Fibroblast of lung (primary cell): ENCODE measurements at regions not wholly inside any gene's neighbourhood (a gene's known extent, or its start where the extent isn't known, plus 50 kb on each side); places are given as distances from the start of the nearest gene placed in this dataset.
A peak's percentile ranks its signal among the peaks of the same experiment; 100 is the strongest.

Experiments used
- DNase-seq, 2 donors: peaks; one replicate each; pipeline versions ENCODE4 v3.0.0 to v3.0.0-alpha.2; 2010; ENCODE audit warnings: low read depth in 2 of 2
- H2AFZ ChIP-seq: 2 replicates; pipeline ENCODE4 v1.5.1; 2012; ENCODE audit warnings: low read length, control low read depth, inconsistent platforms
- H3K27ac ChIP-seq: 2 replicates; pipeline ENCODE4 v1.5.1; 2011; ENCODE audit warnings: low read length, control low read depth; ENCODE audit not compliant: insufficient read depth
- H3K27me3 ChIP-seq: 2 replicates; pipeline ENCODE4 v1.5.1; 2011; ENCODE audit warnings: mild to moderate bottlenecking, low read length; ENCODE audit not compliant: control insufficient read depth, insufficient read depth
- H3K36me3 ChIP-seq: 2 replicates; pipeline ENCODE4 v1.5.1; 2011; ENCODE audit warnings: low read length; ENCODE audit not compliant: control insufficient read depth, insufficient read depth
- H3K4me1 ChIP-seq: 2 replicates; pipeline ENCODE4 v1.5.1; 2011; ENCODE audit warnings: low read length; ENCODE audit not compliant: control insufficient read depth, insufficient read depth; ENCODE audit errors: extremely low read depth
- H3K4me2 ChIP-seq: 2 replicates; pipeline ENCODE4 v1.5.1; 2011; ENCODE audit warnings: low read length, control low read depth; ENCODE audit not compliant: insufficient read depth; ENCODE audit errors: extremely low read depth
- H3K4me3 ChIP-seq, 4 experiments: fragments of 200-600 bp in 1 of 4; sonication (generic) in 1 of 4; replicated peaks in 1 of 4; 2 replicates each; pipeline ENCODE4 v1.5.1; 2011 to 2016; ENCODE audit warnings: low read length in 4 of 4, low read depth in 3 of 4, mild to moderate bottlenecking in 3 of 4, control low read depth in 2 of 4, inconsistent platforms in 1 of 4, mixed read lengths in 1 of 4; ENCODE audit not compliant: insufficient read depth in 1 of 4; ENCODE audit errors: control extremely low read depth in 1 of 4
- H3K79me2 ChIP-seq: 2 replicates; pipeline ENCODE4 v1.5.1; 2012; ENCODE audit warnings: mild to moderate bottlenecking, low read length, inconsistent platforms; ENCODE audit not compliant: control insufficient read depth, insufficient read depth
- H3K9ac ChIP-seq: 2 replicates; pipeline ENCODE4 v1.5.1; 2011; ENCODE audit warnings: mild to moderate bottlenecking, low read length, control low read depth; ENCODE audit not compliant: insufficient read depth
- H3K9me3 ChIP-seq: 2 replicates; pipeline ENCODE4 v1.5.1; 2012; ENCODE audit warnings: low read depth, low read length; ENCODE audit not compliant: control insufficient read depth, insufficient read depth
- H4K20me1 ChIP-seq: 2 replicates; pipeline ENCODE4 v1.5.1; 2011; ENCODE audit warnings: low read length; ENCODE audit not compliant: control insufficient read depth, insufficient read depth; ENCODE audit errors: extremely low read depth
- EZH2 ChIP-seq: IDR thresholded peaks from 2 replicates; pipeline ENCODE4 v1.5.1; 2012; ENCODE audit warnings: low read length, control low read depth, mild to moderate bottlenecking; ENCODE audit errors: missing control alignments
- TF ChIP-seq, protein P1 (sequence below), 2 donors: IDR thresholded peaks in 1 of 2; conservative IDR thresholded peaks in 1 of 2; 1 replicate in 1 of 2; 2 replicates in 1 of 2; pipeline ENCODE4 v1.5.1; 2011 to 2012; ENCODE audit warnings: low read length in 2 of 2, control low read depth in 1 of 2, inconsistent platforms in 1 of 2, low read depth in 1 of 2, mild to moderate bottlenecking in 1 of 2

DNA sequence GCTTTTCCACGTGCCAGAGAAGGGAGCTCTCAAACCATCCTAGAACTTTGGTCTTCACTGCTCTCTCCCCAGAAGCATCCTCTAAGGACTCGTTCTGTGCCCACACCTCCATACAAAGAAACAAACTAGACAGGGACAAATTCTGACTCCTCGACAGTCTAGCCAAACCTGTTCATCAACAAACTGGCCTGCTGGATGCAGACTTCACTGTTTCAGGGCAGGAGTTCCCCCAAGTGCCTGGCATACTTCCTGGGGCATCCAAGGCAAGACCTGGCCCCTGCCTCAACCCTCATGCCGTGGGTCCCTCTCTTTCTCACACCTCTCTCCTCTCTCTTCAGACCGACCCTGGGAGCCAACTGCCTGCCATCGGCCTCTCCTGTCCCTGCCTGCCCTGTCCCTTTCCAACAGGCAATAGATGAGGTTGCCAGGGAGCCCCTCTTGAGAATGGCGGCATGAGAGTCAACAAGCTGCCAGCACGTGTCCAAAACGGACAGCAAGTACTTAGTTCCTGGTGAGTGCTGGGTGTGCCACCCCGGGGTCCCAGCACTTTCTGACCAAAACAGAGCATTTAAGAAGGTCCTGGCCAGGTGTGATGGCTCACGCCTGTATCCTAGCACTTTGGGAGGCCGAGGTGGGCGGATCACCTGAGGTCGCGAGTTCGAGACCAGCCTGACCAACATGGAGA is 79.1 kb upstream of the HES1 start:
- H3K4me2 ChIP-seq, result no peak overlapping the region
- no peak for DNase-seq
- no peaks in the 10 kb centered on the region for H4K20me1 ChIP-seq
- no peaks in the 10 kb centered on the region for H3K79me2 ChIP-seq
- H3K4me3 ChIP-seq, result no peak overlapping the region
- H3K27ac ChIP-seq, result no peak overlapping the region
- no peaks in the 10 kb centered on the region for H3K27me3 ChIP-seq
- H3K4me1 ChIP-seq, result no peaks in the 10 kb centered on the region
- H2AFZ ChIP-seq, result no peak overlapping the region
- H3K9ac ChIP-seq, result no peak overlapping the region
- H3K9me3 ChIP-seq, result no peaks in the 10 kb centered on the region
- no peaks in the 10 kb centered on the region for H3K36me3 ChIP-seq
- TF ChIP-seq, protein P1, sequence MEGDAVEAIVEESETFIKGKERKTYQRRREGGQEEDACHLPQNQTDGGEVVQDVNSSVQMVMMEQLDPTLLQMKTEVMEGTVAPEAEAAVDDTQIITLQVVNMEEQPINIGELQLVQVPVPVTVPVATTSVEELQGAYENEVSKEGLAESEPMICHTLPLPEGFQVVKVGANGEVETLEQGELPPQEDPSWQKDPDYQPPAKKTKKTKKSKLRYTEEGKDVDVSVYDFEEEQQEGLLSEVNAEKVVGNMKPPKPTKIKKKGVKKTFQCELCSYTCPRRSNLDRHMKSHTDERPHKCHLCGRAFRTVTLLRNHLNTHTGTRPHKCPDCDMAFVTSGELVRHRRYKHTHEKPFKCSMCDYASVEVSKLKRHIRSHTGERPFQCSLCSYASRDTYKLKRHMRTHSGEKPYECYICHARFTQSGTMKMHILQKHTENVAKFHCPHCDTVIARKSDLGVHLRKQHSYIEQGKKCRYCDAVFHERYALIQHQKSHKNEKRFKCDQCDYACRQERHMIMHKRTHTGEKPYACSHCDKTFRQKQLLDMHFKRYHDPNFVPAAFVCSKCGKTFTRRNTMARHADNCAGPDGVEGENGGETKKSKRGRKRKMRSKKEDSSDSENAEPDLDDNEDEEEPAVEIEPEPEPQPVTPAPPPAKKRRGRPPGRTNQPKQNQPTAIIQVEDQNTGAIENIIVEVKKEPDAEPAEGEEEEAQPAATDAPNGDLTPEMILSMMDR (conservative IDR thresholded peaks at IDR 0.05 in 1 of 2, IDR thresholded peaks at IDR 0.05 in 1 of 2; ENCODE audit: low read depth in 1 of 2, low read length in 2 of 2), result no peak
- no peak for TF ChIP-seq EZH2

DNA sequence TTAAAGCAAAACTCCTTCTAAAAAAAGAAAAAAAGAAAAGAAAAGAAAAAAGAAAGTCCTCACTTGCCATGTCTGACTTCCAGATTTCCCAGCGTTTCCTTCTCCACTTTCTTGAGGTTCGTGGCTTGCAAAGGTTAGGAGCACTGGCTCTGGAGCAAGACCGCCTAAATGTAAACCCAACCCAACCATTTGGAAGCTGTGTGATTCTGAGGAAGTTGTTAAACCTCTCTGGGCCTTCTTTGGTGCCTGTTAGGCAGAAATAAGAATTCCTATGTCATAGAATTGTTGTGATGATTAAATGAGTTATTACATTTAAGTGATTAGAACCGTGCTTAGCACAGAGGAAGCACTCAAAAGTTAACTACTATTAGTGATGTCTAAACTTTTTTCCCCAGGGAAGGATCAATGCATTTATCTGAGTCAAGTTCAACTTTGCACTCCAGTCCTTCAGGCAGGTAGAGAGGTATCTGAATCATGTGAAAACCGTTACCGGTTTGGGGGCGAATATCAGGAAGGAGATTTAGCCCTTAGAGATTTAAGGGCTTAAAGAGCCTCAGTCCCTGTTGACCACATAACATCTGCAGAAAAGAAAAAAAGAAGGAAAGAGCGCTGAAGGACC is 78.3 kb upstream of the HES1 start:
- Histone ChIP-seq H3K36me3 (no peaks in the 10 kb centered on the region), H3K27ac (no peak overlapping the region), H3K4me2 (no peak overlapping the region), H3K4me3 (no peak overlapping the region), H3K27me3 (no peaks in the 10 kb centered on the region), H2AFZ (no peak overlapping the region), H3K9me3 (no peaks in the 10 kb centered on the region), H3K4me1 (no peaks in the 10 kb centered on the region), H4K20me1 (no peaks in the 10 kb centered on the region), H3K9ac (no peak overlapping the region), H3K79me2 (no peaks in the 10 kb centered on the region)
- no peak for TF ChIP-seq EZH2
- TF ChIP-seq, protein P1 (conservative IDR thresholded peaks at IDR 0.05 in 1 of 2, IDR thresholded peaks at IDR 0.05 in 1 of 2; ENCODE audit: low read depth in 1 of 2, low read length in 2 of 2), result no peak
- DNase-seq, result no peak

DNA sequence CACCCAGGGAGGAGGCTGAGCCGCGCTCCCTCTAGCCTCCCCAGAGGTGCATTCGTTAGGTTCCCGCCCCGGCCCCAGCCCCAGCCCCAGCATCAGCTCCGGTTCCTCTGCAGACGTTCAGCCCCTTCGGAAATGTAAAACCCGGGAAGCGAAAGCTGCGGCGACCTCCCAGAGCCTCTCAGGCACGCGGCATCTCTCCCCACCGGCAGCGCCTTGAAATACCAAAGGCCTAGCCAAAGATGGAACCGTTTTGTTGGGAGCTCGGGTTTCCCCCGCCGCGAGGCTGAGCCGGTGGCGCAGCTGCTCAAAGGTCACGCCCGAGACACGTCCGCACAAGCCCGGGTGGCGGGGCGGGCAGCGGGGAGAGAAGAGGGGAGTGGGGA is 77.8 kb upstream of the HES1 start:
- no peak overlapping the region for H3K4me3 ChIP-seq
- DNase-seq, result peak; percentile 36 to 74
- H3K9ac ChIP-seq, result no peak overlapping the region
- H2AFZ ChIP-seq, result no peak overlapping the region
- no peak overlapping the region for H3K4me2 ChIP-seq
- no peaks in the 10 kb centered on the region for H3K36me3 ChIP-seq
- H3K79me2 ChIP-seq, result no peaks in the 10 kb centered on the region
- no peaks in the 10 kb centered on the region for H3K4me1 ChIP-seq
- H3K27me3 ChIP-seq, result no peaks in the 10 kb centered on the region
- H3K9me3 ChIP-seq, result no peaks in the 10 kb centered on the region
- H4K20me1 ChIP-seq, result no peaks in the 10 kb centered on the region
- H3K27ac ChIP-seq, result no peak overlapping the region
- TF ChIP-seq, protein P1 (conservative IDR thresholded peaks at IDR 0.05 in 1 of 2, IDR thresholded peaks at IDR 0.05 in 1 of 2; ENCODE audit: low read depth in 1 of 2, low read length in 2 of 2), result no peak
- no peak for TF ChIP-seq EZH2
